ENCODE measurements at regions not wholly inside any gene's neighbourhood (a gene's known extent, or its start where the extent isn't known, plus 50 kb on each side); places are given as distances from the start of the nearest gene placed in this dataset.

- no peak for TF ChIP-seq PRRX2 (CRISPR knock-in tag; IDR thresholded peaks at IDR 0.05)
- no peak for TF ChIP-seq ZNF317 (CRISPR knock-in tag; IDR thresholded peaks at IDR 0.05; ENCODE audit: borderline replicate concordance, low read depth)
Observed at GRCh38 chr22:46029574-46030200, 52.7 kb upstream of the WNT7B start (continued).

DNA sequence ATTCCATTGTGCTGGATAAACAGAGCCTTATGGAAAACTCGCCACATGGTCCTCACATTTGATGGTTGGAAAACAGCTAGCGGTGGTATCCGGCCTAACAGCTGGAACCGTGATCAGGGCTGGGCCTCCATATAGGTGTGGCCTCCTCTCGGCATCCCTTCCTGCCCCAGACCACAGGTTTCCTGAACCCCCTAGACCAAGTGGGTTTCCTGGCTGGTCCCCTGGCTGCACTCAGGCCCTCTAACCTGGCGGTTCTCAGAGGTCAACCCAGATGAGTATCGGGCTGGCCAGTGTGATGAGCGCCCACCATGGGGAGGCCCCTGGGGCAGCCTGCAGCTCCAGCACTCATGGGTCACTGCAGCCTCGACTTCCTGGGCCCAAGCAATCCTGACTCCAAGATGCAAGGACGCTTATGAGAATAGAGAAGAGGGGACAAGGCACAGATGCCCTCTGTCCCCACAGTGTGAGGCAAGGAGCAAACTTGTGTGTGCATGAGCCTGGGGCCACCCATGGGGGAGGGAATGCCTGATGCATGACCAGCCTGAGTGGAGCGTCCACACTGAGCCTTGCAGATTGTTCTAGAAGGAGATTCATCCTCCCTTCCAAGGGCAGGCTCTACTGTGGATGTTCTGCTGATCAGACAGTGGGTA lies 53.4 kb upstream of the WNT7B start:
- Mint-ChIP-seq H3K36me3 (no peaks in the 10 kb centered on the region), H3K4me1 (peaks cover 45% of the 10 kb centered on the region), H3K4me3 (no peak overlapping the region), H3K27me3 (ENCODE audit: low read depth) (peaks cover 32% of the 10 kb centered on the region), H3K9me3 (no peaks in the 10 kb centered on the region), H3K27ac (no peak overlapping the region)
- DNase-seq (ENCODE audit: low spot score) (peak; percentile 8), ATAC-seq (no peak)
- ChIA-PET POLR2A (no interaction called here), CTCF (interaction anchor here (1.2 to 8.7 kb wide), 4 partner anchors 17 to 87 kb away, joined by 3 to 65 read pairs (median 9); no protein-coding TSS in a partner anchor)
- TF ChIP-seq TEAD4 (CRISPR knock-in tag; IDR thresholded peaks at IDR 0.05) (no peak), ZNF263 (CRISPR knock-in tag; IDR thresholded peaks at IDR 0.05; ENCODE audit: low read depth) (no peak), CREB1 (CRISPR knock-in tag; IDR thresholded peaks at IDR 0.05) (no peak), JAZF1 (CRISPR knock-in tag; IDR thresholded peaks at IDR 0.05) (no peak), HMGA2 (CRISPR knock-in tag; IDR thresholded peaks at IDR 0.05) (no peak), ZNF671 (CRISPR knock-in tag; IDR thresholded peaks at IDR 0.05) (no peak), NR1H2 (CRISPR knock-in tag; IDR thresholded peaks at IDR 0.05) (no peak), ZNF425 (CRISPR knock-in tag; conservative IDR thresholded peaks at IDR 0.05) (no peak), MAX (CRISPR knock-in tag; IDR thresholded peaks at IDR 0.05) (no peak), ZBTB21 (CRISPR knock-in tag; IDR thresholded peaks at IDR 0.05; ENCODE audit: borderline replicate concordance) (no peak), CTCF (IDR thresholded peaks at IDR 0.05) (no peak)
- TF ChIP-seq, protein P1, sequence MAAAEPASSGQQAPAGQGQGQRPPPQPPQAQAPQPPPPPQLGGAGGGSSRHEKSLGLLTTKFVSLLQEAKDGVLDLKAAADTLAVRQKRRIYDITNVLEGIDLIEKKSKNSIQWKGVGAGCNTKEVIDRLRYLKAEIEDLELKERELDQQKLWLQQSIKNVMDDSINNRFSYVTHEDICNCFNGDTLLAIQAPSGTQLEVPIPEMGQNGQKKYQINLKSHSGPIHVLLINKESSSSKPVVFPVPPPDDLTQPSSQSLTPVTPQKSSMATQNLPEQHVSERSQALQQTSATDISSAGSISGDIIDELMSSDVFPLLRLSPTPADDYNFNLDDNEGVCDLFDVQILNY (CRISPR knock-in tag; IDR thresholded peaks at IDR 0.05) = no peak

DNA sequence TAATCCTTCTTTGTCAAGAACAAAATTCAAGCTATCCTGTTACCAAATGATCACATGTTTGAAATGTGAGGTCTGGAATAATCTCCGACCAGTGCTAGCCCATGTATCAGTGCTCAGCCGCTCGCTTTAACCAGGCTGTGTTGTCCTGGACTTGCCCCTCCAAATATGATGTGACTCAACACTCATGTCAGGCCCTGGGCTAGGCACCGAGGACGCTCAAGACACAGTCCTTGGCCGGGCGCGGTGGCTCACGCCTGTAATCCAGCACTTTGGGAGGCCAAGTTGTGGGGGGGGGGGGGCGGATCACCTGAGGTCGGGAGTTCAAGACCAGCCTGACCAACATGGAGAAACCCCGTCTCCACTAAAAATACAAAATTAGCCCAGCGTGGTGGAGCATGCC lies 54.1 kb upstream of the WNT7B start:
- H3K4me1 Mint-ChIP-seq = peaks cover 45% of the 10 kb centered on the region
- ChIA-PET CTCF (interaction anchor here (0.6 to 8.7 kb wide), 5 partner anchors 17 to 86 kb away, joined by 3 to 65 read pairs (median 4); no protein-coding TSS in a partner anchor), POLR2A (interaction anchor here (0.6 kb wide), 1 partner anchor 17 kb away, joined by 5 read pairs; no protein-coding TSS in a partner anchor)
- no peak overlapping the region for H3K4me3 Mint-ChIP-seq
- no peak overlapping the region for H3K27ac Mint-ChIP-seq
- peaks cover 25% of the 10 kb centered on the region for H3K27me3 Mint-ChIP-seq (ENCODE audit: low read depth)
- no peak for ATAC-seq
- peak; percentile 6 for DNase-seq (ENCODE audit: low spot score)
- TF ChIP-seq SMAD4 (CRISPR knock-in tag; IDR thresholded peaks at IDR 0.05) = no peak
- no peak for TF ChIP-seq TEAD4 (CRISPR knock-in tag; IDR thresholded peaks at IDR 0.05)
- no peak for TF ChIP-seq ELF4 (CRISPR knock-in tag; IDR thresholded peaks at IDR 0.05; ENCODE audit: low read depth)
- TF ChIP-seq USF2 (CRISPR knock-in tag; IDR thresholded peaks at IDR 0.05) = no peak
- no peak for TF ChIP-seq TP53 (CRISPR knock-in tag; IDR thresholded peaks at IDR 0.05)
- TF ChIP-seq FOXK1 (CRISPR knock-in tag; IDR thresholded peaks at IDR 0.05) = no peak
- TF ChIP-seq ZNF416 (CRISPR knock-in tag; IDR thresholded peaks at IDR 0.05) = no peak
- TF ChIP-seq GABPB1 (CRISPR knock-in tag; IDR thresholded peaks at IDR 0.05) = no peak
- no peak for TF ChIP-seq ZBTB21 (CRISPR knock-in tag; IDR thresholded peaks at IDR 0.05; ENCODE audit: borderline replicate concordance)
- no peak for TF ChIP-seq ZNF219 (CRISPR knock-in tag; IDR thresholded peaks at IDR 0.05; ENCODE audit: borderline replicate concordance)
- no peaks in the 10 kb centered on the region for H3K9me3 Mint-ChIP-seq
- no peaks in the 10 kb centered on the region for H3K36me3 Mint-ChIP-seq
